ENCODE measurements at regions not wholly inside any gene's neighbourhood (a gene's known extent, or its start where the extent isn't known, plus 50 kb on each side); places are given as distances from the start of the nearest gene placed in this dataset.

GRCh38 chr3:70554170-70554569 is 241.7 kb upstream of the MDFIC2 start:
- Histone ChIP-seq H3K4me3 (ENCODE audit: low read length) (no peak overlapping the region), H3K27ac (ENCODE audit: low read length) (no peak overlapping the region), H3K4me1 (ENCODE audit: control insufficient read depth, insufficient read depth, low read length) (peaks cover 1% of the 10 kb centered on the region; the same call in 1 of the 2 replicates), H3K36me3 (ENCODE audit: control insufficient read depth, insufficient read depth, low read length) (no peaks in the 10 kb centered on the region), H3K9me3 (ENCODE audit: control insufficient read depth, insufficient read depth, low read length) (0 out of 2 replicates have a peak, but pooled peaks cover 2% of the 10 kb centered on the region), H3K27me3 (ENCODE audit: control insufficient read depth, insufficient read depth, low read length) (no peaks in the 10 kb centered on the region)
- WGBS (ENCODE audit: insufficient coverage, insufficient read length): no CpG with 5 or more reads among the region's 1 CpG
- no peak for DNase-seq (ENCODE audit: low read depth, low spot score)

DNA sequence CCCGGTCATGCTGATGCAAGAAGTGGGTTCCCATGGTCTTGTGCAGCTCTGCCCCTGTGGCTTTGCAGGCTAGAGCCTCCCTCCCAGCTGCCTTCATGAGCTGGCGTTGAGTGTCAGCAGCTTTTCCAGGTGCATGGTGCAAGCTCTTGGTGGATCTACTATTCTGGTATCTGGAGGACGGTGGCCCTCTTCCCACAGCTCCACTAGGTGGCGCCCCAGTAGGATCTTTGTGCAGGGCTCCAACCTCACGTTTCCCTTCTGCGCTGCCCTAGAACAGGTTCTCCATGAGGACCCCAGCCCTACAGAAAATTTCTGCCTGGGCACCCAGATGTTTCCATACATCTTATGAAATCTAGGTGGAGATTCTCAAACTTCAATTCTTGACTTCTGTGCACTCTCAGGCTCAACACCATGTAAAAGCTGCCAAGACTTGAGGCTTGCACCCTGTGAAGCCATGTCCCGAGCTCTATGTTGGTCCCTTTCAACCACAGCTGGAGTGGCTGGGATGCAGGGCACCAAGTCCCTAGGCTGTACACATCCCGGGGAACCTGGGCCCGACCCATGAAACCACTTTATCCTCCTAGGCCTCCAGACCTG is 238.4 kb upstream of the MDFIC2 start:
- H3K9me3 ChIP-seq (ENCODE audit: control insufficient read depth, insufficient read depth, low read length): 0 out of 2 replicates have a peak, but pooled peaks cover 2% of the 10 kb centered on the region
- no peaks in the 10 kb centered on the region for H3K4me1 ChIP-seq (ENCODE audit: control insufficient read depth, insufficient read depth, low read length)
- no peak for DNase-seq (ENCODE audit: low read depth, low spot score)
- WGBS (ENCODE audit: insufficient coverage, insufficient read length): no CpG with 5 or more reads among the region's 9 CpGs
- H3K27ac ChIP-seq (ENCODE audit: low read length): no peak overlapping the region
- no peaks in the 10 kb centered on the region for H3K27me3 ChIP-seq (ENCODE audit: control insufficient read depth, insufficient read depth, low read length)
- no peaks in the 10 kb centered on the region for H3K36me3 ChIP-seq (ENCODE audit: control insufficient read depth, insufficient read depth, low read length)
- no peak overlapping the region for H3K4me3 ChIP-seq (ENCODE audit: low read length)

- no peak for DNase-seq (ENCODE audit: low read depth, low spot score)
- WGBS (ENCODE audit: insufficient coverage, insufficient read length): no CpG with 5 or more reads among the region's 4 CpGs
- no peak overlapping the region for H3K27ac ChIP-seq (ENCODE audit: low read length)
- H3K9me3 ChIP-seq (ENCODE audit: control insufficient read depth, insufficient read depth, low read length): 0 out of 2 replicates have a peak, but pooled peaks cover 2% of the 10 kb centered on the region
- H3K4me3 ChIP-seq (ENCODE audit: low read length): no peak overlapping the region
- H3K27me3 ChIP-seq (ENCODE audit: control insufficient read depth, insufficient read depth, low read length): no peaks in the 10 kb centered on the region
- no peaks in the 10 kb centered on the region for H3K36me3 ChIP-seq (ENCODE audit: control insufficient read depth, insufficient read depth, low read length)
- H3K4me1 ChIP-seq (ENCODE audit: control insufficient read depth, insufficient read depth, low read length): no peaks in the 10 kb centered on the region; the same call in 1 of the 2 replicates
Observed at GRCh38 chr3:70546679-70547078, 234.2 kb upstream of the MDFIC2 start.

DNA sequence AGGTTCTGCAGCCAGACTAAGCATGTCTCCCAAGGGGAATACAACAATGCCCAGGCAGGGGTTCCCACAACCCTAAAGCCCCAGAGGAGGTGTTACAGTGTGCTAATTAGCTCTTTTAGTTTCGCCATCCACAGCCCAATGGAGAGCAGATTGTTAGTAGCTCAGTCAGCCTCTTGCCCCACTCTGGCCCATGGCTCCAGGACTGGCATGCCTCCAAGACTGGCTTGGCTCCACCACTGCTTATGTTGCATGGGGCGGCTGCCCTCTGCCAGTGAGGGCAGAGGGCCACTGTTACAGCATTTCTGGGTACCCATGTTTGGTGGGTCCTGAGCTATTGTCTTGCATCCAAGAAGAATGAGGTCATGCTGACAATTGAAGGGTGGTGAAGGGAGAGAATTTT is 231.1 kb upstream of the MDFIC2 start:
- Histone ChIP-seq H3K4me3 (ENCODE audit: low read length) (no peak overlapping the region), H3K36me3 (ENCODE audit: control insufficient read depth, insufficient read depth, low read length) (no peaks in the 10 kb centered on the region), H3K4me1 (ENCODE audit: control insufficient read depth, insufficient read depth, low read length) (no peaks in the 10 kb centered on the region; the same call in 1 of the 2 replicates), H3K27me3 (ENCODE audit: control insufficient read depth, insufficient read depth, low read length) (no peaks in the 10 kb centered on the region), H3K9me3 (ENCODE audit: control insufficient read depth, insufficient read depth, low read length) (no peaks in the 10 kb centered on the region), H3K27ac (ENCODE audit: low read length) (no peak overlapping the region)
- no CpG with 5 or more reads among the region's 2 CpGs for WGBS (ENCODE audit: insufficient coverage, insufficient read length)
- no peak for DNase-seq (ENCODE audit: low read depth, low spot score)

- no peaks in the 10 kb centered on the region for H3K27me3 ChIP-seq (ENCODE audit: control insufficient read depth, insufficient read depth, low read length)
- no peak overlapping the region for H3K27ac ChIP-seq (ENCODE audit: low read length)
- no peak overlapping the region for H3K4me3 ChIP-seq (ENCODE audit: low read length)
- no peaks in the 10 kb centered on the region; the same call in 1 of the 2 replicates for H3K4me1 ChIP-seq (ENCODE audit: control insufficient read depth, insufficient read depth, low read length)
- no peaks in the 10 kb centered on the region for H3K36me3 ChIP-seq (ENCODE audit: control insufficient read depth, insufficient read depth, low read length)
- H3K9me3 ChIP-seq (ENCODE audit: control insufficient read depth, insufficient read depth, low read length): no peaks in the 10 kb centered on the region
- DNase-seq (ENCODE audit: low read depth, low spot score): no peak
- WGBS (ENCODE audit: insufficient coverage, insufficient read length): no CpG with 5 or more reads among the region's 2 CpGs
Observed at GRCh38 chr3:70539908-70540307, 227.5 kb upstream of the MDFIC2 start.

GRCh38 chr3:70532806-70533205 is 220.4 kb upstream of the MDFIC2 start:
- no peaks in the 10 kb centered on the region for H3K27me3 ChIP-seq (ENCODE audit: control insufficient read depth, insufficient read depth, low read length)
- no peak overlapping the region for H3K27ac ChIP-seq (ENCODE audit: low read length)
- no peak for DNase-seq (ENCODE audit: low read depth, low spot score)
- H3K9me3 ChIP-seq (ENCODE audit: control insufficient read depth, insufficient read depth, low read length): no peaks in the 10 kb centered on the region
- H3K36me3 ChIP-seq (ENCODE audit: control insufficient read depth, insufficient read depth, low read length): no peaks in the 10 kb centered on the region
- no peak overlapping the region for H3K4me3 ChIP-seq (ENCODE audit: low read length)
- H3K4me1 ChIP-seq (ENCODE audit: control insufficient read depth, insufficient read depth, low read length): peaks cover 2% of the 10 kb centered on the region; the same call in 1 of the 2 replicates
- whole genome bisulfite sequencing (ENCODE audit: insufficient coverage, insufficient read length): no CpG with 5 or more reads among the region's 2 CpGs

DNA sequence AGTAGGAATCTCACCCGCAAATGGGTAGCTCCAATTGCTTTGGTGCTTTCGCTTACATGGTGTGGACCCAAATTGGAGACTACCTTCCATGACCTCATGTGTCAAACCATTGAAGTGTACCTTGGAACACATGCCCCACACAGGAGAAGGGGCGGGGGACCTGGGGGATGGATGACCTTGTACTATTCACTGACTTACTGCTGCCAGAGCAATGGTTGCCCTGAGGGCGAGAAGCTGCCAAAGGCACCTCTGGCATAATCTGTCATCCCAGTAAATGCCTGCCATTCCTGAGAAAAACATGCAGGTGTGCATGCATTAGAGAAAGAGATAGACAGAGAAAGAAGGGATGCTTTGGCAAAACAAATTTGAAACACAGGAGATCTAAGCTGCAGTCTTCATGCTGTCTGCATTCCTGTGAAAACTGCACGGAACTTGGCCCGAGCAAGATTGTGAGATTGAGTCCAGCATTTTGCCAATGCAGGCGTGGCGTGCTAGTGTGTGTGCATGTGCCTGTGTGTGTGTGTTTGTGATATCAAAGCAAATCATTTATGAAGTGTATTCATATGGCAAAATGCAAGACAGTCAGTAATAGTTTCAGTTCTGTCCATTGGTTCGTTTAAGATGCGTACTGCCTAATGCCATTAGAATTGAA is 219.5 kb upstream of the MDFIC2 start:
- no peak overlapping the region for H3K27ac ChIP-seq (ENCODE audit: low read length)
- H3K27me3 ChIP-seq (ENCODE audit: control insufficient read depth, insufficient read depth, low read length): no peaks in the 10 kb centered on the region
- no CpG with 5 or more reads among the region's 10 CpGs for WGBS (ENCODE audit: insufficient coverage, insufficient read length)
- no peak overlapping the region for H3K4me3 ChIP-seq (ENCODE audit: low read length)
- peaks cover 2% of the 10 kb centered on the region; the same call in 1 of the 2 replicates for H3K4me1 ChIP-seq (ENCODE audit: control insufficient read depth, insufficient read depth, low read length)
- DNase-seq (ENCODE audit: low read depth, low spot score): no peak
- H3K36me3 ChIP-seq (ENCODE audit: control insufficient read depth, insufficient read depth, low read length): no peaks in the 10 kb centered on the region
- H3K9me3 ChIP-seq (ENCODE audit: control insufficient read depth, insufficient read depth, low read length): no peaks in the 10 kb centered on the region

DNA sequence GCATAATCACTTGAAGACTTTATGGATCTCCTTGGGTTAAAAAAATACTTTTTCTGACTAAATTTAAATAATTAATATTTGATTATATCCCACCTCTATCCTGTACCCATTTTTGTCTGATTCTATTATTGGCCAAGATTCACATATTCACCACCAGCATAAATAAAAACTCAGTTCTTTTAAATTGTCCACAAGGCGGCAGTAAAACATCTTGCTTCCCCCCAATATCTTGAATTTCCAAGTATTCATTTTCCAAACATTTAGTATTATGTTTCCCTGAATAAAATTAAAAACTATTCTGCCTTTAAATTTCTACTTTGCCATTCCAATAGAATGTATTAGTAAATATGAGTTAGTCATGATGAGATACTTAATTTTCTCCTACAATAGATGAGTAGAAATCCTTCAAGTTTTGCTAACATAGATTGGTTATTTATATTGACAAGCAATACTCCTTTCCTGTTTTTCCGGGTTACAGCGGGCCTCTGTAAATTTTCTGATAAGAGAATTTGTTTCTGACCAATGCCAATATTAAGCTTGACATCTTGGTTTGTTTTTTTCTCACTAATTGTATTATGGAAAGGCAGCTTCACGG is 218.7 kb upstream of the MDFIC2 start:
- no peaks in the 10 kb centered on the region for H3K9me3 ChIP-seq (ENCODE audit: control insufficient read depth, insufficient read depth, low read length)
- DNase-seq (ENCODE audit: low read depth, low spot score): no peak
- no CpG with 5 or more reads among the region's 4 CpGs for WGBS (ENCODE audit: insufficient coverage, insufficient read length)
- H3K27me3 ChIP-seq (ENCODE audit: control insufficient read depth, insufficient read depth, low read length): no peaks in the 10 kb centered on the region
- no peaks in the 10 kb centered on the region for H3K36me3 ChIP-seq (ENCODE audit: control insufficient read depth, insufficient read depth, low read length)
- H3K4me3 ChIP-seq (ENCODE audit: low read length): no peak overlapping the region
- H3K4me1 ChIP-seq (ENCODE audit: control insufficient read depth, insufficient read depth, low read length): peaks cover 2% of the 10 kb centered on the region; the same call in 1 of the 2 replicates
- H3K27ac ChIP-seq (ENCODE audit: low read length): no peak overlapping the region

DNA sequence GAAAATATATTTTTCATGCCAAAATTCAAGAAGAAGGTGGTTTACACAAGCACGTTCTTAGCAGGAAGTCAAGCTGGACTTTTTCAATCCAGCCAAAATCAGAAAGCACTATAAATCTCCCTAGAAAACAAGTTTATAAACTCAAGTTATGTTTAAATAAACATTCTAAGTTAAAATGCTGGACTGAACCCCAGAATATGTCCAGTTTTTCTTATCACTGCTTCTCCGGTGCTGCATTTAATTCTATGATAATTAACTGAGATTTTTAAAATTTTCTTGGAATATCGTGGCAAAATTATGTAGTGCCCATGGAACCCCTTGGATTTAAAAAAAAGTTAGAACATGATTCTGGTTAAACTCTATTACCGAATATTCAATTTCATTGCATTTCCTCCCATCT is 218.2 kb upstream of the MDFIC2 start:
- no peak for DNase-seq (ENCODE audit: low read depth, low spot score)
- Histone ChIP-seq H3K27me3 (ENCODE audit: control insufficient read depth, insufficient read depth, low read length) (no peaks in the 10 kb centered on the region), H3K4me1 (ENCODE audit: control insufficient read depth, insufficient read depth, low read length) (peaks cover 2% of the 10 kb centered on the region; the same call in 1 of the 2 replicates), H3K9me3 (ENCODE audit: control insufficient read depth, insufficient read depth, low read length) (no peaks in the 10 kb centered on the region), H3K4me3 (ENCODE audit: low read length) (no peak overlapping the region), H3K36me3 (ENCODE audit: control insufficient read depth, insufficient read depth, low read length) (no peaks in the 10 kb centered on the region), H3K27ac (ENCODE audit: low read length) (no peak overlapping the region)
- no CpG with 5 or more reads among the region's 4 CpGs for WGBS (ENCODE audit: insufficient coverage, insufficient read length)

DNA sequence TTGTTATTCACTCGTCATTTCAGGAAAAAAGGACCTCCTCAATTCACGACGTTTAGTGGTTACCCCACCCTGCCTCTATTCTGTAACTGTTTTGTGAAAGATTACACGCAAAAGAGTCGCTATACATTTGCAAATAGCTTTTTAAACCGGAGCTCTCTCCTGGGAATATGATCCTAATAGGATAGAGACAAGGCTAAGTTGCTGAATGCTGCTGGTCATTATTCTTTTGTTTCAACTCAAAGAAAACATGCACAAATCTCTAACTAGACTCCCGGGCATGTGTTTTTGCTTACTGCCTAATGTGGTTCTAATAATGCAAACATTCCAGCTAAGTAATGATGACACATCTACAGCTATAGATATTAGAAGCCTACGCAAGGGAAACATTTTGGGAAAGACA is 214.6 kb upstream of the MDFIC2 start:
- Histone ChIP-seq H3K27me3 (ENCODE audit: control insufficient read depth, insufficient read depth, low read length) (no peaks in the 10 kb centered on the region), H3K9me3 (ENCODE audit: control insufficient read depth, insufficient read depth, low read length) (no peaks in the 10 kb centered on the region), H3K4me3 (ENCODE audit: low read length) (no peak overlapping the region), H3K27ac (ENCODE audit: low read length) (no peak overlapping the region), H3K4me1 (ENCODE audit: control insufficient read depth, insufficient read depth, low read length) (no peaks in the 10 kb centered on the region), H3K36me3 (ENCODE audit: control insufficient read depth, insufficient read depth, low read length) (no peaks in the 10 kb centered on the region)
- no CpG with 5 or more reads among the region's 8 CpGs for WGBS (ENCODE audit: insufficient coverage, insufficient read length)
- no peak for DNase-seq (ENCODE audit: low read depth, low spot score)

Data from iPS DF 6.9 (cell line).